WERI-Rb-1 (cell line): ENCODE measurements at regions not wholly inside any gene's neighbourhood (a gene's known extent, or its start where the extent isn't known, plus 50 kb on each side); places are given as distances from the start of the nearest gene placed in this dataset.

Source experiments
- DNase-seq: peaks from one replicate; pipeline ENCODE4 v3.0.0-alpha.2; 2020
- H3K27ac ChIP-seq: fragments of 250-450 bp; sonication (Bioruptor Pico); 2 replicates; pipeline ENCODE4 v1.5.1; 2020; ENCODE audit warnings: mild to moderate bottlenecking, moderate library complexity
- H3K27me3 ChIP-seq: fragments of 250-450 bp; sonication (Bioruptor Pico); 2 replicates; pipeline ENCODE4 v1.5.1; 2021; ENCODE audit warnings: mild to moderate bottlenecking, low read depth, moderate library complexity; ENCODE audit not compliant: insufficient read depth, severe bottlenecking
- H3K36me3 ChIP-seq: fragments of 250-450 bp; sonication (Bioruptor Pico); 2 replicates; pipeline ENCODE4 v1.5.1; 2020; ENCODE audit warnings: mild to moderate bottlenecking, moderate library complexity
- H3K4me3 ChIP-seq: 2 replicates; pipeline ENCODE4 v1.5.1; 2011; ENCODE audit warnings: low read depth, mild to moderate bottlenecking, control low read depth, low read length
- H3K9me3 ChIP-seq: fragments of 250-450 bp; sonication (Bioruptor Pico); 2 replicates; pipeline ENCODE4 v1.5.1; 2021; ENCODE audit warnings: mild to moderate bottlenecking, moderate library complexity; ENCODE audit not compliant: severe bottlenecking
- CTCF ChIP-seq: IDR thresholded peaks from 2 replicates; pipeline ENCODE4 v1.5.1; 2011; ENCODE audit warnings: low read depth, mild to moderate bottlenecking, control low read depth, inconsistent platforms, low read length

GRCh38 chr18:68342039-68342659 is 372.8 kb downstream of the TMX3 start:
- no peak for DNase-seq
- TF ChIP-seq CTCF: no peak
- H3K4me3 ChIP-seq: no peak overlapping the region

GRCh38 chr18:68340606-68341005 is 374.3 kb downstream of the TMX3 start:
- H3K36me3 ChIP-seq: no peaks in the 10 kb centered on the region
- no peak for TF ChIP-seq CTCF
- DNase-seq: no peak
- H3K27me3 ChIP-seq: no peaks in the 10 kb centered on the region
- H3K27ac ChIP-seq: no peak overlapping the region
- H3K9me3 ChIP-seq: no peaks in the 10 kb centered on the region
- no peak overlapping the region for H3K4me3 ChIP-seq

More at GRCh38 chr18:68342039-68342659, 372.8 kb downstream of the TMX3 start:
- no peaks in the 10 kb centered on the region for H3K36me3 ChIP-seq
- no peaks in the 10 kb centered on the region for H3K27me3 ChIP-seq
- H3K27ac ChIP-seq: no peak overlapping the region
- no peaks in the 10 kb centered on the region for H3K9me3 ChIP-seq

- Histone ChIP-seq H3K4me3 (no peak overlapping the region), H3K36me3 (no peaks in the 10 kb centered on the region), H3K27ac (no peak overlapping the region), H3K27me3 (no peaks in the 10 kb centered on the region), H3K9me3 (no peaks in the 10 kb centered on the region)
- no peak for DNase-seq
- no peak for TF ChIP-seq CTCF
Observed at GRCh38 chr18:68330658-68331057, 384.2 kb downstream of the TMX3 start.

- H3K9me3 ChIP-seq: no peaks in the 10 kb centered on the region
- DNase-seq: no peak
- H3K27ac ChIP-seq: no peak overlapping the region
- no peak overlapping the region for H3K4me3 ChIP-seq
- TF ChIP-seq CTCF: no peak
- H3K36me3 ChIP-seq: no peaks in the 10 kb centered on the region
- no peaks in the 10 kb centered on the region for H3K27me3 ChIP-seq
Observed at GRCh38 chr18:68323921-68324320, 391.0 kb downstream of the TMX3 start.

- H3K27ac ChIP-seq: no peak overlapping the region
- no peaks in the 10 kb centered on the region for H3K27me3 ChIP-seq
- H3K36me3 ChIP-seq: no peaks in the 10 kb centered on the region
- TF ChIP-seq CTCF: no peak
- DNase-seq: no peak
- no peak overlapping the region for H3K4me3 ChIP-seq
- no peaks in the 10 kb centered on the region for H3K9me3 ChIP-seq
Observed at GRCh38 chr18:68316636-68317035, 398.3 kb downstream of the TMX3 start.

- Histone ChIP-seq H3K27me3 (no peaks in the 10 kb centered on the region), H3K4me3 (no peak overlapping the region), H3K36me3 (no peaks in the 10 kb centered on the region), H3K27ac (no peak overlapping the region), H3K9me3 (no peaks in the 10 kb centered on the region)
- TF ChIP-seq CTCF: no peak
- DNase-seq: no peak
Observed at GRCh38 chr18:68314403-68314802, 400.5 kb downstream of the TMX3 start.
